ENCODE measurements at regions not wholly inside any gene's neighbourhood (a gene's known extent, or its start where the extent isn't known, plus 50 kb on each side); places are given as distances from the start of the nearest gene placed in this dataset.

DNA sequence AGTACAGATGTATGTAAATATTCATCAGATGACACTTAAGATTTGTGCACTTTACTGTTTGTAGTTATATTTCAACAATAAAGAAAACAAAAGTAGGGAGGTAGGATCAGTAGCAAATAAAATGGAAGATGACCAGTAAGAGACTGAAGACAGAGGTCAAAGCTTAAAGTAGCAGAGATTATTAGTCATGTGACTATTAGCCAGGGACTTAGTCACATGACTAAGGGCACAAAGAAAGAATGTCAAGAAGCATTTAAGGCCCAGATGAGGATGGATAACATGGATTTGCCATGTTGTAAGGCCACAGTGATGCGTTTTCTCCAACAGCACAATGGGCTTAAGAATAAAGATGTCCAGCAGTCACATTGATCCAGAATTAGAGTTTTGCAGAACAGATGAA is 479.6 kb downstream of the BCOR start:
- DNase-seq (ENCODE audit: low spot score, unreplicated experiment) = no peak
- TF ChIP-seq, protein P1, sequence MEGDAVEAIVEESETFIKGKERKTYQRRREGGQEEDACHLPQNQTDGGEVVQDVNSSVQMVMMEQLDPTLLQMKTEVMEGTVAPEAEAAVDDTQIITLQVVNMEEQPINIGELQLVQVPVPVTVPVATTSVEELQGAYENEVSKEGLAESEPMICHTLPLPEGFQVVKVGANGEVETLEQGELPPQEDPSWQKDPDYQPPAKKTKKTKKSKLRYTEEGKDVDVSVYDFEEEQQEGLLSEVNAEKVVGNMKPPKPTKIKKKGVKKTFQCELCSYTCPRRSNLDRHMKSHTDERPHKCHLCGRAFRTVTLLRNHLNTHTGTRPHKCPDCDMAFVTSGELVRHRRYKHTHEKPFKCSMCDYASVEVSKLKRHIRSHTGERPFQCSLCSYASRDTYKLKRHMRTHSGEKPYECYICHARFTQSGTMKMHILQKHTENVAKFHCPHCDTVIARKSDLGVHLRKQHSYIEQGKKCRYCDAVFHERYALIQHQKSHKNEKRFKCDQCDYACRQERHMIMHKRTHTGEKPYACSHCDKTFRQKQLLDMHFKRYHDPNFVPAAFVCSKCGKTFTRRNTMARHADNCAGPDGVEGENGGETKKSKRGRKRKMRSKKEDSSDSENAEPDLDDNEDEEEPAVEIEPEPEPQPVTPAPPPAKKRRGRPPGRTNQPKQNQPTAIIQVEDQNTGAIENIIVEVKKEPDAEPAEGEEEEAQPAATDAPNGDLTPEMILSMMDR (IDR thresholded peaks at IDR 0.05; ENCODE audit: unreplicated experiment) = no peak
- Mint-ChIP-seq H3K27ac (no peak overlapping the region), H3K9me3 (ENCODE audit: low read depth) (peaks cover 32% of the 10 kb centered on the region), H3K36me3 (ENCODE audit: insufficient read depth) (peaks cover 2% of the 10 kb centered on the region), H3K27me3 (peaks cover 20% of the 10 kb centered on the region), H3K4me3 (ENCODE audit: low read depth) (no peak overlapping the region), H3K4me1 (ENCODE audit: low read depth) (peaks cover 9% of the 10 kb centered on the region)

DNA sequence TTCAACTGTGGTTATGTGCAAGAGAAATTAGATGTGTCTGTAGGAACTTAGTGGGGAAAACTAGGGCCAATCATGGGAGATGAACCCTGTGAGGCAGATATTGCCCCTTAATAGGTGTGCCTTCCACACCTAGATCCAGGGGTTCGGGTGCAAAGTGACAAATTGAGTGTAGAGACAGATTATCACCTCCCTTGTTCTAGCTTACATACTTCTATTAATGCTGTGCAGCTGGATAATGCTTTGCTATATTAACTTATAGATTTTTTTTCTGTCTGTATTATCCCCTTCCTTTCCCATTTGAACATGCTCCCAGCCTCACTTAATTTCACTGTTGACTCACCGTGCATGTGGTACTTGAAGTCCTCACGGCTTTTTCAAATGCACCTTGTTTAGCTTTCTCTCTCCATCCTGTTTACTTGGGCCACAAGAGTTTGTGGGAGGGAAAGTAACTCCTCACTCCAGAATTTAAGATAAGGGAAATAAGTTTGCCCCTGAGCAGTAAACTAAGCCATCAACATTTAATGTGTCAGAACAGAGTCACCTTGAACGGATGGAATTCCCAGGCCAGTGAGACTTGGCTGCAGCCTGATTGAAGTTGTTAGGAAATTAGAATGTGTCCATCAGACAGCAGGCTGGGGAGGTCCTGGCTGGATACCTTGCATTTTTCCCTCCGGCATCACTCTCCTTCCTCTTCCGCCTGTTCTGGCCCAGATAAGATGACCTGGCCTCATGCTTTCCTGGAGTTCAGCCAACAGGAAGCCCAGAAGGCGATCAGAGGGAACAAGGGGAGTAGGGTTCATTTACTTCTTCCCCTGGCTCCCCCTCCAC is 478.4 kb downstream of the BCOR start:
- H3K27me3 Mint-ChIP-seq = peaks cover 13% of the 10 kb centered on the region
- peaks cover 36% of the 10 kb centered on the region for H3K9me3 Mint-ChIP-seq (ENCODE audit: low read depth)
- no peak for DNase-seq (ENCODE audit: low spot score, unreplicated experiment)
- peaks cover 1% of the 10 kb centered on the region for H3K4me1 Mint-ChIP-seq (ENCODE audit: low read depth)
- H3K4me3 Mint-ChIP-seq (ENCODE audit: low read depth) = no peak overlapping the region
- TF ChIP-seq, protein P1 (IDR thresholded peaks at IDR 0.05; ENCODE audit: unreplicated experiment) = no peak
- peaks cover 2% of the 10 kb centered on the region for H3K36me3 Mint-ChIP-seq (ENCODE audit: insufficient read depth)
- no peak overlapping the region for H3K27ac Mint-ChIP-seq

DNA sequence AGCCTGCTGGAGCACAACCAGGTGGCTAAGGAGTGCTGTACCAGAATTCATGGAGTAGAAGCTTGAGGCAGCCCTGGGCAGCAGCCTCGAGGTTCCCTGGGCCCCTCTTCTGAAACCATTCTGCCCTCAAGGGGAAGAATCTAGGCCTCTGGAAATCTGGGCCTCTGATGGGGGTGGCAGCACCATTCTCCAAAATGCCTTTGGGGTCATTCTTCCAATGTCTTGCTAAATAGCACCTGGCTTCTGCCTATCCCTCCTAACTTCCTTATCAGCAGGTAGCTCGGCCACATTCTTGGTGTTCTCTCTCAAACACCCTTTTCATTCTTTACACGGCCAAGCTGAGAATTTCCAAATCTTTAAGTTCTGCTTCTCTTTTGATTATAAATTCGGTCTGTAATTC is 473.6 kb downstream of the BCOR start:
- no peak overlapping the region for H3K4me3 Mint-ChIP-seq (ENCODE audit: low read depth)
- no peak overlapping the region for H3K27ac Mint-ChIP-seq
- peaks cover 22% of the 10 kb centered on the region for H3K9me3 Mint-ChIP-seq (ENCODE audit: low read depth)
- TF ChIP-seq, protein P1 (IDR thresholded peaks at IDR 0.05; ENCODE audit: unreplicated experiment) = no peak
- DNase-seq (ENCODE audit: low spot score, unreplicated experiment) = no peak
- peaks cover 2% of the 10 kb centered on the region for H3K36me3 Mint-ChIP-seq (ENCODE audit: insufficient read depth)
- peaks cover 3% of the 10 kb centered on the region for H3K4me1 Mint-ChIP-seq (ENCODE audit: low read depth)
- H3K27me3 Mint-ChIP-seq = peaks cover 3% of the 10 kb centered on the region

DNA sequence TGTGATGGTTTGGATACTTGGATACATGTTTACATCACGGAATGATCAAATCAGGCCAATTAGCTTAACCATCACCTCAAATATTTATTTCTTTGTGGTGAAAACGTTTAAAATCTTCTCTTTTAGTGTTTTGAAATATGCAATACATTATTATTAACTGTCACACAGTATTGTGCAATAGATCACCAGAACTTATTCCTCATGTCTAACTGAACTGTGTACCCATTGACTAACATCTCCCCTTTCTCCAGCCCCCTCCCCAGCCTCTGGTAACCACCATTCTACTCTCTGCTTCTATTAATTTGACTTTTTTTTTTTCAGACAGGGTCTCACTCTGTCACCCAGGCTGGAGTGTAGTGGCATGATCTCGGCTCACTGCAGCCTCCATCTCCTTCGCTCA is 471.9 kb downstream of the BCOR start:
- Mint-ChIP-seq H3K27me3 (peaks cover 3% of the 10 kb centered on the region), H3K36me3 (ENCODE audit: insufficient read depth) (no peaks in the 10 kb centered on the region), H3K27ac (no peak overlapping the region), H3K9me3 (ENCODE audit: low read depth) (peaks cover 15% of the 10 kb centered on the region), H3K4me3 (ENCODE audit: low read depth) (no peak overlapping the region), H3K4me1 (ENCODE audit: low read depth) (peaks cover 3% of the 10 kb centered on the region)
- no peak for DNase-seq (ENCODE audit: low spot score, unreplicated experiment)
- TF ChIP-seq, protein P1 (IDR thresholded peaks at IDR 0.05; ENCODE audit: unreplicated experiment) = no peak

DNA sequence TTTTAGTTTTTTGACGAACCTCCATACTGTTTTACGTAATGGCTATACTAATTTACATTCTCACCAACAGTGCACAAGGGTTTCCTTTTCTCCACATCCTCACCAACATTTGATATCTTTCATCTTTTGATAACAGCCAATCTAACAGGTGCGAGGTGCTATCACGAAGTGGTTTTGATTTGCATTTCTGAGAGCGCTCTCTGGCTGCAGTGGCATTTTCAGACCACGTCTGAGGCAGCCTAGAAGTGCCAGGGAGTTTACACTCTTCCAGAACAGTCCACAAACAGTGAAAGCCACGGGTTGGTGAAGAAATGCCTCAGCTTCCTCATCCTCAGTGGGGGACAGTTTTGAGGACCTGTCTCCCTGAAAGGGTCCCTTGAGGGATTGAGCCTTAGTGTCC is 471.0 kb downstream of the BCOR start:
- no peak overlapping the region for H3K4me3 Mint-ChIP-seq (ENCODE audit: low read depth)
- H3K27ac Mint-ChIP-seq = no peak overlapping the region
- H3K9me3 Mint-ChIP-seq (ENCODE audit: low read depth) = peaks cover 14% of the 10 kb centered on the region
- no peak for DNase-seq (ENCODE audit: low spot score, unreplicated experiment)
- peaks cover 3% of the 10 kb centered on the region for H3K4me1 Mint-ChIP-seq (ENCODE audit: low read depth)
- TF ChIP-seq, protein P1 (IDR thresholded peaks at IDR 0.05; ENCODE audit: unreplicated experiment) = no peak
- peaks cover 3% of the 10 kb centered on the region for H3K27me3 Mint-ChIP-seq
- H3K36me3 Mint-ChIP-seq (ENCODE audit: insufficient read depth) = no peaks in the 10 kb centered on the region
